HepG2 (cell line): ENCODE measurements at regions not wholly inside any gene's neighbourhood (a gene's known extent, or its start where the extent isn't known, plus 50 kb on each side); places are given as distances from the start of the nearest gene placed in this dataset.

Experiments
- CHD4 ChIP-seq: fragments of 200-600 bp; sonication (generic); IDR thresholded peaks from 2 replicates; pipeline ENCODE4 v1.7.0; 2017; ENCODE audit warnings: mild to moderate bottlenecking, low read length, borderline replicate concordance
- E2F1 ChIP-seq: sonication (generic); formaldehyde crosslinking; IDR thresholded peaks from 2 replicates; pipeline ENCODE4 v1.5.0; 2020; ENCODE audit warnings: missing genetic modification reagents
- EHMT2 ChIP-seq: fragments of 200-600 bp; sonication (generic); IDR thresholded peaks from 2 replicates; pipeline ENCODE4 v1.7.0; 2017; ENCODE audit warnings: antibody characterized with exemption, low read depth, low read length, borderline replicate concordance
- ESRRA ChIP-seq: sonication (generic); formaldehyde crosslinking; IDR thresholded peaks from 2 replicates; pipeline ENCODE4 v1.5.1; 2020; ENCODE audit warnings: mild to moderate bottlenecking, low read depth, missing genetic modification reagents
- PITX1 ChIP-seq: sonication (generic); formaldehyde crosslinking; IDR thresholded peaks from 2 replicates; pipeline ENCODE4 v1.5.1; 2020; ENCODE audit warnings: mild to moderate bottlenecking, missing genetic modification reagents
- RAD51 ChIP-seq: fragments of 450-650 bp; IDR thresholded peaks from 2 replicates; pipeline ENCODE4 v1.6.1; 2016; ENCODE audit warnings: borderline replicate concordance
- TARDBP ChIP-seq: sonication (generic); formaldehyde crosslinking; IDR thresholded peaks from 2 replicates; pipeline ENCODE4 v1.8.0; 2022; ENCODE audit warnings: mild to moderate bottlenecking, missing genetic modification reagents
- TCF7L2 ChIP-seq: IDR thresholded peaks from 2 replicates; pipeline ENCODE4 v1.6.1; 2011; ENCODE audit warnings: mild to moderate bottlenecking, low read depth, low read length, moderate library complexity
- ZNF232 ChIP-seq: sonication (generic); formaldehyde crosslinking; IDR thresholded peaks from 2 replicates; pipeline ENCODE4 v1.4.0; 2020; ENCODE audit warnings: missing genetic modification reagents, borderline replicate concordance
- ZNF264 ChIP-seq: sonication (generic); formaldehyde crosslinking; IDR thresholded peaks from 2 replicates; pipeline ENCODE4 v1.4.0; 2020; ENCODE audit warnings: missing genetic modification reagents
- ZNF496 ChIP-seq: sonication (generic); formaldehyde crosslinking; IDR thresholded peaks from 2 replicates; pipeline ENCODE4 v1.8.1; 2023; ENCODE audit warnings: mild to moderate bottlenecking, moderate library complexity, missing genetic modification reagents; ENCODE audit not compliant: insufficient replicate concordance
- ZNF547 ChIP-seq: sonication (generic); formaldehyde crosslinking; IDR thresholded peaks from 2 replicates; pipeline ENCODE4 v1.5.1; 2020; ENCODE audit warnings: mild to moderate bottlenecking, missing genetic modification reagents
- TF ChIP-seq, protein P1 (sequence below): sonication (generic); formaldehyde crosslinking; IDR thresholded peaks from 2 replicates; pipeline ENCODE4 v1.5.1; 2020; ENCODE audit warnings: mild to moderate bottlenecking, missing genetic modification reagents, moderate library complexity
- TF ChIP-seq, protein P2 (sequence below): sonication (generic); formaldehyde crosslinking; IDR thresholded peaks from 2 replicates; pipeline ENCODE4 v1.4.0; 2020; ENCODE audit warnings: missing genetic modification reagents
- TF ChIP-seq, protein P3 (sequence below): sonication (generic); formaldehyde crosslinking; conservative IDR thresholded peaks from 2 replicates; pipeline ENCODE4 v1.8.0; 2022; ENCODE audit warnings: mild to moderate bottlenecking, moderate library complexity, missing genetic modification reagents
- TF ChIP-seq, protein P4 (sequence below): sonication (generic); formaldehyde crosslinking; conservative IDR thresholded peaks from 2 replicates; pipeline ENCODE4 v1.5.0; 2020; ENCODE audit warnings: missing genetic modification reagents

GRCh38 chr21:38914528-38915293 lies 109.0 kb downstream of the ETS2 start (continued):
- TF ChIP-seq, protein P1, sequence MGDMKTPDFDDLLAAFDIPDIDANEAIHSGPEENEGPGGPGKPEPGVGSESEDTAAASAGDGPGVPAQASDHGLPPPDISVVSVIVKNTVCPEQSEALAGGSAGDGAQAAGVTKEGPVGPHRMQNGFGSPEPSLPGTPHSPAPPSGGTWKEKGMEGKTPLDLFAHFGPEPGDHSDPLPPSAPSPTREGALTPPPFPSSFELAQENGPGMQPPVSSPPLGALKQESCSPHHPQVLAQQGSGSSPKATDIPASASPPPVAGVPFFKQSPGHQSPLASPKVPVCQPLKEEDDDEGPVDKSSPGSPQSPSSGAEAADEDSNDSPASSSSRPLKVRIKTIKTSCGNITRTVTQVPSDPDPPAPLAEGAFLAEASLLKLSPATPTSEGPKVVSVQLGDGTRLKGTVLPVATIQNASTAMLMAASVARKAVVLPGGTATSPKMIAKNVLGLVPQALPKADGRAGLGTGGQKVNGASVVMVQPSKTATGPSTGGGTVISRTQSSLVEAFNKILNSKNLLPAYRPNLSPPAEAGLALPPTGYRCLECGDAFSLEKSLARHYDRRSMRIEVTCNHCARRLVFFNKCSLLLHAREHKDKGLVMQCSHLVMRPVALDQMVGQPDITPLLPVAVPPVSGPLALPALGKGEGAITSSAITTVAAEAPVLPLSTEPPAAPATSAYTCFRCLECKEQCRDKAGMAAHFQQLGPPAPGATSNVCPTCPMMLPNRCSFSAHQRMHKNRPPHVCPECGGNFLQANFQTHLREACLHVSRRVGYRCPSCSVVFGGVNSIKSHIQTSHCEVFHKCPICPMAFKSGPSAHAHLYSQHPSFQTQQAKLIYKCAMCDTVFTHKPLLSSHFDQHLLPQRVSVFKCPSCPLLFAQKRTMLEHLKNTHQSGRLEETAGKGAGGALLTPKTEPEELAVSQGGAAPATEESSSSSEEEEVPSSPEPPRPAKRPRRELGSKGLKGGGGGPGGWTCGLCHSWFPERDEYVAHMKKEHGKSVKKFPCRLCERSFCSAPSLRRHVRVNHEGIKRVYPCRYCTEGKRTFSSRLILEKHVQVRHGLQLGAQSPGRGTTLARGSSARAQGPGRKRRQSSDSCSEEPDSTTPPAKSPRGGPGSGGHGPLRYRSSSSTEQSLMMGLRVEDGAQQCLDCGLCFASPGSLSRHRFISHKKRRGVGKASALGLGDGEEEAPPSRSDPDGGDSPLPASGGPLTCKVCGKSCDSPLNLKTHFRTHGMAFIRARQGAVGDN (CRISPR knock-in tag) = peak; percentile 85
- TF ChIP-seq RAD51 = no peak
- TF ChIP-seq, protein P2, sequence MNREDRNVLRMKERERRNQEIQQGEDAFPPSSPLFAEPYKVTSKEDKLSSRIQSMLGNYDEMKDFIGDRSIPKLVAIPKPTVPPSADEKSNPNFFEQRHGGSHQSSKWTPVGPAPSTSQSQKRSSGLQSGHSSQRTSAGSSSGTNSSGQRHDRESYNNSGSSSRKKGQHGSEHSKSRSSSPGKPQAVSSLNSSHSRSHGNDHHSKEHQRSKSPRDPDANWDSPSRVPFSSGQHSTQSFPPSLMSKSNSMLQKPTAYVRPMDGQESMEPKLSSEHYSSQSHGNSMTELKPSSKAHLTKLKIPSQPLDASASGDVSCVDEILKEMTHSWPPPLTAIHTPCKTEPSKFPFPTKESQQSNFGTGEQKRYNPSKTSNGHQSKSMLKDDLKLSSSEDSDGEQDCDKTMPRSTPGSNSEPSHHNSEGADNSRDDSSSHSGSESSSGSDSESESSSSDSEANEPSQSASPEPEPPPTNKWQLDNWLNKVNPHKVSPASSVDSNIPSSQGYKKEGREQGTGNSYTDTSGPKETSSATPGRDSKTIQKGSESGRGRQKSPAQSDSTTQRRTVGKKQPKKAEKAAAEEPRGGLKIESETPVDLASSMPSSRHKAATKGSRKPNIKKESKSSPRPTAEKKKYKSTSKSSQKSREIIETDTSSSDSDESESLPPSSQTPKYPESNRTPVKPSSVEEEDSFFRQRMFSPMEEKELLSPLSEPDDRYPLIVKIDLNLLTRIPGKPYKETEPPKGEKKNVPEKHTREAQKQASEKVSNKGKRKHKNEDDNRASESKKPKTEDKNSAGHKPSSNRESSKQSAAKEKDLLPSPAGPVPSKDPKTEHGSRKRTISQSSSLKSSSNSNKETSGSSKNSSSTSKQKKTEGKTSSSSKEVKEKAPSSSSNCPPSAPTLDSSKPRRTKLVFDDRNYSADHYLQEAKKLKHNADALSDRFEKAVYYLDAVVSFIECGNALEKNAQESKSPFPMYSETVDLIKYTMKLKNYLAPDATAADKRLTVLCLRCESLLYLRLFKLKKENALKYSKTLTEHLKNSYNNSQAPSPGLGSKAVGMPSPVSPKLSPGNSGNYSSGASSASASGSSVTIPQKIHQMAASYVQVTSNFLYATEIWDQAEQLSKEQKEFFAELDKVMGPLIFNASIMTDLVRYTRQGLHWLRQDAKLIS (CRISPR knock-in tag) = no peak
- TF ChIP-seq, protein P3, sequence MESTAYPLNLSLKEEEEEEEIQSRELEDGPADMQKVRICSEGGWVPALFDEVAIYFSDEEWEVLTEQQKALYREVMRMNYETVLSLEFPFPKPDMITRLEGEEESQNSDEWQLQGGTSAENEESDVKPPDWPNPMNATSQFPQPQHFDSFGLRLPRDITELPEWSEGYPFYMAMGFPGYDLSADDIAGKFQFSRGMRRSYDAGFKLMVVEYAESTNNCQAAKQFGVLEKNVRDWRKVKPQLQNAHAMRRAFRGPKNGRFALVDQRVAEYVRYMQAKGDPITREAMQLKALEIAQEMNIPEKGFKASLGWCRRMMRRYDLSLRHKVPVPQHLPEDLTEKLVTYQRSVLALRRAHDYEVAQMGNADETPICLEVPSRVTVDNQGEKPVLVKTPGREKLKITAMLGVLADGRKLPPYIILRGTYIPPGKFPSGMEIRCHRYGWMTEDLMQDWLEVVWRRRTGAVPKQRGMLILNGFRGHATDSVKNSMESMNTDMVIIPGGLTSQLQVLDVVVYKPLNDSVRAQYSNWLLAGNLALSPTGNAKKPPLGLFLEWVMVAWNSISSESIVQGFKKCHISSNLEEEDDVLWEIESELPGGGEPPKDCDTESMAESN (CRISPR knock-in tag) = no peak
- TF ChIP-seq, protein P4, sequence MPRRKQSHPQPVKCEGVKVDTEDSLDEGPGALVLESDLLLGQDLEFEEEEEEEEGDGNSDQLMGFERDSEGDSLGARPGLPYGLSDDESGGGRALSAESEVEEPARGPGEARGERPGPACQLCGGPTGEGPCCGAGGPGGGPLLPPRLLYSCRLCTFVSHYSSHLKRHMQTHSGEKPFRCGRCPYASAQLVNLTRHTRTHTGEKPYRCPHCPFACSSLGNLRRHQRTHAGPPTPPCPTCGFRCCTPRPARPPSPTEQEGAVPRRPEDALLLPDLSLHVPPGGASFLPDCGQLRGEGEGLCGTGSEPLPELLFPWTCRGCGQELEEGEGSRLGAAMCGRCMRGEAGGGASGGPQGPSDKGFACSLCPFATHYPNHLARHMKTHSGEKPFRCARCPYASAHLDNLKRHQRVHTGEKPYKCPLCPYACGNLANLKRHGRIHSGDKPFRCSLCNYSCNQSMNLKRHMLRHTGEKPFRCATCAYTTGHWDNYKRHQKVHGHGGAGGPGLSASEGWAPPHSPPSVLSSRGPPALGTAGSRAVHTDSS (CRISPR knock-in tag) = no peak
- TF ChIP-seq TARDBP = no peak; the same call in 1 of the 2 replicates
- no peak for TF ChIP-seq PITX1 (CRISPR knock-in tag)
- TF ChIP-seq CHD4 = 0 out of 2 replicates have a peak, but pooled peaks have one; percentile 3
- TF ChIP-seq ZNF496 (CRISPR knock-in tag) = no peak
- no peak for TF ChIP-seq ZNF547 (CRISPR knock-in tag)
- no peak for TF ChIP-seq EHMT2
- TF ChIP-seq ZNF232 = no peak
- no peak for TF ChIP-seq TCF7L2
- no peak for TF ChIP-seq E2F1 (CRISPR knock-in tag)
- peak; percentile 42; the same call in 1 of the 2 replicates for TF ChIP-seq ESRRA
- no peak for TF ChIP-seq ZNF264 (CRISPR knock-in tag)
